ENCODE measurements at regions not wholly inside any gene's neighbourhood (a gene's known extent, or its start where the extent isn't known, plus 50 kb on each side); places are given as distances from the start of the nearest gene placed in this dataset.

GRCh38 chr12:53820514-53821306, 68.9 kb upstream of the CISTR start:
- H3K4me3 ChIP-seq (replicated peaks in 1 of 3; ENCODE audit: insufficient read depth in 1 of 3, low read depth in 2 of 3, low read length in 3 of 3): no peak overlapping the region
- in situ Hi-C loops (cut with HindIII; ENCODE audit: extremely low pct_ligation_motif_present, low pct_unique_long_range_greater_than_20kb): no loop called here
- no peak overlapping the region for H3K9ac ChIP-seq (ENCODE audit: insufficient read depth, low read depth, low read length)
- TF ChIP-seq ZNF432 (CRISPR knock-in tag; IDR thresholded peaks at IDR 0.05; ENCODE audit: borderline replicate concordance) (no peak), PRDM15 (CRISPR knock-in tag; IDR thresholded peaks at IDR 0.05) (no peak), ZNF572 (CRISPR knock-in tag; IDR thresholded peaks at IDR 0.05) (no peak), MYPOP (CRISPR knock-in tag; IDR thresholded peaks at IDR 0.05) (no peak), ZNF264 (CRISPR knock-in tag; IDR thresholded peaks at IDR 0.05) (no peak), HDAC2 (CRISPR knock-in tag; IDR thresholded peaks at IDR 0.05) (no peak), ZNF17 (CRISPR knock-in tag; IDR thresholded peaks at IDR 0.05) (no peak), NFE2L1 (CRISPR knock-in tag; IDR thresholded peaks at IDR 0.05; ENCODE audit: borderline replicate concordance) (no peak), NFKB2 (CRISPR knock-in tag; IDR thresholded peaks at IDR 0.05; ENCODE audit: borderline replicate concordance) (no peak), PHF20 (CRISPR knock-in tag; IDR thresholded peaks at IDR 0.05) (no peak), ZNF30 (CRISPR knock-in tag; IDR thresholded peaks at IDR 0.05) (no peak)
- TF ChIP-seq, protein P1, sequence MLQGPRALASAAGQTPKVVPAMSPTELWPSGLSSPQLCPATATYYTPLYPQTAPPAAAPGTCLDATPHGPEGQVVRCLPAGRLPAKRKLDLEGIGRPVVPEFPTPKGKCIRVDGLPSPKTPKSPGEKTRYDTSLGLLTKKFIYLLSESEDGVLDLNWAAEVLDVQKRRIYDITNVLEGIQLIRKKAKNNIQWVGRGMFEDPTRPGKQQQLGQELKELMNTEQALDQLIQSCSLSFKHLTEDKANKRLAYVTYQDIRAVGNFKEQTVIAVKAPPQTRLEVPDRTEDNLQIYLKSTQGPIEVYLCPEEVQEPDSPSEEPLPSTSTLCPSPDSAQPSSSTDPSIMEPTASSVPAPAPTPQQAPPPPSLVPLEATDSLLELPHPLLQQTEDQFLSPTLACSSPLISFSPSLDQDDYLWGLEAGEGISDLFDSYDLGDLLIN (CRISPR knock-in tag; IDR thresholded peaks at IDR 0.05; ENCODE audit: borderline replicate concordance): no peak
- WGBS (ENCODE audit: low lambda C conversion rate): 57% methylated on average over 3 of the region's 3 CpGs
- H2AFZ ChIP-seq (ENCODE audit: low read length): no peak overlapping the region
- H3K4me2 ChIP-seq (ENCODE audit: low read depth, low read length): no peak overlapping the region
- ChIA-PET POLR2A (interaction anchor here (1.3 kb wide), 1 partner anchor 13 kb away, joined by 3 read pairs; no protein-coding TSS in a partner anchor), CTCF (ENCODE audit: low intra/inter-chr PET ratio, low total read pairs) (no interaction called here)
- no peaks in the 10 kb centered on the region for H3K36me3 ChIP-seq (replicated peaks in 1 of 2; ENCODE audit: control insufficient read depth in 1 of 2, insufficient read depth in 2 of 2, low read length in 2 of 2)
- intact Hi-C loops (cut with micrococcal nuclease; ENCODE audit: unreplicated experiment): no loop called here
- ATAC-seq (no peak), DNase-seq (ENCODE audit: low spot score) (no peak), FAIRE-seq (no peak)
- H3K79me2 ChIP-seq (ENCODE audit: insufficient read depth, low read length): no peaks in the 10 kb centered on the region
- no peaks in the 10 kb centered on the region for H3K9me3 ChIP-seq (ENCODE audit: low read length)
- no peak overlapping the region for H3K27ac ChIP-seq (ENCODE audit: extremely low read length, insufficient read depth, low read length)
- H4K20me1 ChIP-seq (ENCODE audit: insufficient read depth, low read length): no peaks in the 10 kb centered on the region
- no TSS peak for BruUV-seq (replicated peaks)
- peaks cover 0 to 23% of the 10 kb centered on the region in 2 experiments; a peak in 3 of 5 replicates for H3K27me3 ChIP-seq (ENCODE audit: control insufficient read depth in 1 of 2, insufficient read depth in 2 of 2, low read length in 2 of 2)
- H3K4me1 ChIP-seq (ENCODE audit: insufficient read depth, low read length): peaks cover 20% of the 10 kb centered on the region

Data from HepG2 (cell line).